ENCODE measurements at regions not wholly inside any gene's neighbourhood (a gene's known extent, or its start where the extent isn't known, plus 50 kb on each side); places are given as distances from the start of the nearest gene placed in this dataset.

GRCh38 chr20:56925082-56925830 is 296.1 kb downstream of the TFAP2C start:
- no peak for DNase-seq (ENCODE audit: low read depth in 2 of 2)

- DNase-seq (ENCODE audit: low read depth in 2 of 2) = no peak
These were observed 296.7 kb downstream of the TFAP2C start for GRCh38 chr20:56925831-56926170.

DNA sequence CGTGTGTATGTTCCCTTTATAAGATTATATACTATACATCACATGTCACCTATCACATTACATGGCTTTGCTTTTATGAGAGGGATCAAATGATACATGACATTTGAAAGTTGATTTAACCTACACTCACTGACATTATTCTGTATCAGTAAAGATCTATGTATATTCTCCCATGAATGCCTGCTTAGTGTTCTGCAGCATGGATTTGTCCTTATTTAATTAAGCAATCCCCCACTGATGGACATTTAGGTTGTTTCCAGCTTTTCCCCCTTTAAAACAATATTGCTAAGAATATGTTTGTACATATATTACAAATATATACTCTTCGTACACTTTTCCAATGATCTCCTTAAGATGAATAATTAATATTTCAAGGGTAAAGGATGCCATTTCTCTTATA is 297.4 kb downstream of the TFAP2C start:
- no peak for DNase-seq (ENCODE audit: low read depth in 2 of 2)

GRCh38 chr20:56927127-56927526 is 298.0 kb downstream of the TFAP2C start:
- DNase-seq (ENCODE audit: low read depth in 2 of 2) = no peak

DNA sequence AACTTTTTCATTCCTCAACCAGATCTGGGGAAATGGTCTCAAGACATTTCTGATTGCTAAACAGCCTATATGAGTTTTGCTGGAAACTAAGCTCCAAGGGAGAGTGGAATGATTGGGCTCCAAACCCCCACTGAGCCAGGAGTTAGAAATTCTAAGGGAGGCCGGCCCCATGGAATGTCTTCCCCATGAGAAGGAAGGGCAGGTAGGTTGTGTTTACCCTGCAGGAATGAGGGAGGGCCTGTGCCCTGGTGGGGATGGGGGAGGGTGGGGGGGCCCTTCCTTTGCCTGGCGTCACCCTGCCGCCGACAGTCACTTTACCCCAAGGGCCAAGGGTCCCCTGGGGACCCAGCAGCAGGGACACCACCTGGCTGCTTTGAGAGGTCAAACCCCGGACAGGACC is 298.9 kb downstream of the TFAP2C start:
- DNase-seq (ENCODE audit: low read depth in 2 of 2) = no peak

DNA sequence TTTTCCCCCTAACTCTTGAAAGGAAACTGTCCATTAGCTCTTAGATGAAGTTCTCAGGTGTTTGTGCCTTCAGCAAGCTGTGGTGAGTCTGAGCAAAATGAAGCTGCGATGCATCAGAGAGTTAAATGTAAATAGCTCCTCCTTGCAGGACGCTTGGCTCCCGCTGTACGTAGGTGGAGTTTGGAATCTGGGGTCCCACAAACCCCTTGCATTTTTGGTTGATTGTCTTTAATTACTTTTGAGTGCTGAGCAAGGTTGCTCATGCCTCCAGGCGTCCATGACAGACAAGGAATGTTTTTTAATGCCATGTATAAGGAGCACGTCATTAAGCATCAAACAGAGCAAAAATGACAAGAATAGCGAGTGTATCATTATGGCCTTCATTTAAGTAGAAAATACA is 300.5 kb downstream of the TFAP2C start:
- DNase-seq (ENCODE audit: low read depth in 2 of 2) = no peak

- DNase-seq (ENCODE audit: low read depth in 2 of 2) = no peak
These were observed 301.8 kb downstream of the TFAP2C start for GRCh38 chr20:56930876-56931275.

DNA sequence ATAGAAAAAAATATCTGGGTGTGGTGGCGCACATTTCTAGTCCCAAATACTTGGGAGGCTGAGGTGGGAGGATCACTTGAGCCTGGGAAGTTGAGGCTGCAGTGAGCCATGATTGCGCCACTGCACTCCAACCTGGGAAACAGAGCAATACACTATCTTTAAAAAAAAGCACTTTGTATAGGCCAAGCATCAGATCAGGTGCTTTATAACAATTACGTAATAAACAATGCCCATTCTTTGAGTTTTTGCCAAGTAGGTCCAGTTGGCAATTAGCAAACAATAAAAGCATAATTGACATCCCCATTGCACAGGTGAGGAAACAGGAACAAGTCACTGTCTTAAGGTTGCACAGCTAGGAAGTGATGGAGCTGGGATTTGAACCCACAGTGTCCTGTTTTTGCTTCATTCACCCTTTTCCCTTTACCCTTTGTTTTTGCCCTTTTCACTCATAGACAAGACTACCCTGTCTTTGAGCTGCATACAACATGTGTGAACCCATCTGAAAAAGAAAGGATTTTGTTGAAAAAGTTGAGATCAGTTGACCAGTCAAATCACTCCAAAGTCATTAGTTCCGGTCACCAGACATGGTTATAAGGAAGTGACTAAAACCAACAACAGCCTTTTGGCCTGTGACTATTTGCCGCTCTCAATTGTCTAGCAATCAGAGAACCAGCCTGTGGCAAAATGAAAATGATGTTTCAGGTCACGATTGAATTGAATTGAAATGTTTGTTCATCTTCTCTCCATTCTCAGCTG is 303.6 kb downstream of the TFAP2C start:
- DNase-seq (ENCODE audit: low read depth in 2 of 2) = no peak

GRCh38 chr20:56933331-56933698 is 304.2 kb downstream of the TFAP2C start:
- DNase-seq (ENCODE audit: low read depth in 2 of 2) = no peak

- no peak for DNase-seq (ENCODE audit: low read depth in 2 of 2)
These were observed 305.8 kb downstream of the TFAP2C start for GRCh38 chr20:56934888-56935287.

DNA sequence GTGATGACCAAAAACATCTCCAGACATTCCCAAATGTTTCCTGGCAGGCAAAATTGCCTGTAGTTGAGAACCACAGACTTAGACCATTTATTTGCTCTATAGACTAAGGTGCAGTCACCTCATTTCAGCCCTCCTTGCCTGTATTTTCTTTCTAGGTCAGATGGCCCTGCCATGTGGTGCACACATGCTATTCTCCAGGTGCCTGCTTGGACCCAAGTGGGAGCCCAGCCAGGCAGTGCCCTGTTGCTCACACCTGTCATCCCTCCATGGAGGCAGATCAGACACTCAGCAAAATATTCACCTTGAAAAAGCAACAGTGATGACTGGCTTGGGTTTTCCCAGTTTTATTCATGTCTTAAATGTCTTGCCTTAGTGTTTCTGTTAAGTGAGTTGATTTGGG is 311.4 kb downstream of the TFAP2C start:
- no peak for DNase-seq (ENCODE audit: low read depth in 2 of 2)

DNA sequence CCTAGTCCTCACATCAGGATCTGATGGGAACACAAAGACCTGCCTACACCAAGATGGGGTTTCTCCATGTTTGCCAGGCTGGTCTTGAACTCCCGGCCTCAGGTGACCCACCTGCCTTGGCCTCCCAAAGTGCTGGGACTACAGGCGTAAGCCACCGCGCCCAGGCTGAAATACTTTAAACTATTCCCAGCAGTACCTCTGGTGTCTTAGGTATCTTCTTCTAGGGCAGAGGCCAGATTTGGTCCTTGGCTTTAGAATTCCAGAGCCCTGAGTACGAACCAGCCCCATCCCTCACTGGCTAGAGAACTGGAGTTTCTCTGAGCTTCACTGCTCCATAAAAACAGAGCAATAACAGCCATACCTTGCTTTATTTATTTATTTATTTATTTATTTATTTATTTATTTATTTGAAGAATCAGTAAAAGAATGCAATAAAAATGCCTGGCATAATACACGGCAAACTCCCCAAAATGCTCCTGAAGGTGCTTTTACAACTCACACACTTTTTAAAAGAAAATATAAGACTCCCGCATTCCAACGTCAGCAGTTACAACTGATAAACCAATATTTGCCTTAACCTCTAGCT is 312.1 kb downstream of the TFAP2C start:
- DNase-seq (ENCODE audit: low read depth in 2 of 2) = no peak

GRCh38 chr20:56943946-56944945 is 315.1 kb downstream of the TFAP2C start:
- no peak for DNase-seq (ENCODE audit: low read depth in 2 of 2)

DNA sequence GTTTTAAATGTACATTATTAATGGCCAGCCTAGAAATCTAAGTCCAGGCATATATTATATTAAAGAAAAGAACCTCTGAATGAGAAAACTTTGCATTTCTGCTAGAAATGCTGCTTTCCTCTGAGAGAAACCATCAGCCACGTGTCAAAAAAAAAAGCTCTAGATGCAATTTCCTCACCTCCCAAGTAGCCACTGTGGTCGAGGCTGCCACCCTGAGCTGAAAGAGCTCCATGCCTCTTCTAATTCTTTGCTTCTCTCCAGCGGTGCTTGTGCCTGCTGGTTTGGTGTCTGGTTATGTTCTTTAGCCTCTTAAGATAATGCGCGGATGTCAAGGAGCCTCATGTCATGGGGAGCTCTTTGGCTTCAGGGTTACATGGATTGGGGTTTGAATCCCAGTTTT is 316.0 kb downstream of the TFAP2C start:
- DNase-seq (ENCODE audit: low read depth in 2 of 2) = no peak

- DNase-seq (ENCODE audit: low read depth in 2 of 2) = no peak
These were observed 316.8 kb downstream of the TFAP2C start for GRCh38 chr20:56945901-56946300.

- DNase-seq (ENCODE audit: low read depth in 2 of 2) = no peak
These were observed 317.1 kb downstream of the BMP7 start for GRCh38 chr20:56949318-56949717.

DNA sequence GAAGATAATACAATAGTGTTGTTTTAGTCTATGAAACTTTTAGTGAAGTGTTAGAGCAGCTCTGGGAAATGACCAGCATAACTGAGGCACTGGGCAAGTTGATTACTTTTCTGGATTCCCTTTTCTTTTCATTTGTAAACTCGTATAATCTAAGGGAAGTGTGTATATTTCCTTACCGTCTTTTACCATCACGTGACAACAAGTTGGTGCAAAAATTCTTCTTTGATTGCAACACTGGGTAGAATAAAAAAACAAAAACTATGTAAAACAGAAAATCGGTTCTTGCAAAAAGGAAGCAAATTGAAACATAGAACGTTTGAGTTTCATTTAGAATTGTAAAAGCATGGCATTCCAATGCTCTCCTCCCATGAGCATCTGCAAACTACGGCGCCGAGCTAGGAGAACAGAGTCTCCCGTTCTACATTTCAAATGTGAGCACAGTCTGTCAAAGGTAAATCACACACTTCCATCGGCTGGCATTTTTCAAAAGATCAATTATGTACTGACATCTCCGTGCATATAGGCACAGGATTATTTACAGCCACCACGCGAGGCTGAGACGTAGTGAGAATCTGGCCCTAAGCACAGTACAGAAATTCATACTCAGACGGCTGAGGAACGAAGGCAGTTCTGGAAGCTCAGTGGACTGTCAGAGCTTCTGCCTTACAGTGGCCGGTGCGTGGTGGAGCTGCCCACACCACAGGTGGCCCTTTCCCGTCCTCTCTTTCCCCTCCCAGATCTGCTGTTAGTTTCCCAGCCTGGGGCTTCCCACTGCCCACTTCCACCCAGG is 314.0 kb downstream of the BMP7 start:
- no peak for DNase-seq (ENCODE audit: low read depth in 2 of 2)

GRCh38 chr20:56953048-56953586 is 313.3 kb downstream of the BMP7 start:
- DNase-seq (ENCODE audit: low read depth in 2 of 2) = no peak

GRCh38 chr20:56954797-56955196 is 311.6 kb downstream of the BMP7 start:
- DNase-seq (ENCODE audit: low read depth in 2 of 2) = no peak

- no peak for DNase-seq (ENCODE audit: low read depth in 2 of 2)
These were observed 310.8 kb downstream of the BMP7 start for GRCh38 chr20:56955680-56956079.

DNA sequence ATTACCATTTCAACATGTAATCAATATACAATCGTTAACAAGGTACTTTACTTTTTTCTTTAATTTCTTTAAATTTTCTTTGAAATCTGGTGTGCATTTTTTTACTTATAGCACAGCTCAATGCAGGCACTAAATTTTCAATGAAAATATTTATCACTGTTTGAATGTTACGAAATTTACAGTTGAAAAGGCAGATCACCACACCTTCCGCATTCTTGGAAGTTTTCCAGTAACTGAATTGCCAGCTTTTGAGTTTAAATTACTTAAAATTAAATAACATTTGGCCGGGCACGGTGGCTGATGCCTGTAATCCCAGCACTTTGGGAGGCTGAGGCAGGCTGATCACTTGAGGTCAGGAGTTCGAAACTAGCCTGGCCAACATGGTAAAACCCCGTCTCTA is 309.9 kb downstream of the BMP7 start:
- DNase-seq (ENCODE audit: low read depth in 2 of 2) = no peak

Data from stimulated activated CD8-positive, alpha-beta memory T cell treated with anti-CD3 and anti-CD28 coated beads, Interleukin-2, amount 100 ng/mL, for 1 hour (primary cell).